ENCODE measurements at regions not wholly inside any gene's neighbourhood (a gene's known extent, or its start where the extent isn't known, plus 50 kb on each side); places are given as distances from the start of the nearest gene placed in this dataset.
"Not testable (repeated sequence)": the region's sequence is repeated elsewhere in the genome, so short reads cannot be mapped to it uniquely, and the experiment has no call there.

DNA sequence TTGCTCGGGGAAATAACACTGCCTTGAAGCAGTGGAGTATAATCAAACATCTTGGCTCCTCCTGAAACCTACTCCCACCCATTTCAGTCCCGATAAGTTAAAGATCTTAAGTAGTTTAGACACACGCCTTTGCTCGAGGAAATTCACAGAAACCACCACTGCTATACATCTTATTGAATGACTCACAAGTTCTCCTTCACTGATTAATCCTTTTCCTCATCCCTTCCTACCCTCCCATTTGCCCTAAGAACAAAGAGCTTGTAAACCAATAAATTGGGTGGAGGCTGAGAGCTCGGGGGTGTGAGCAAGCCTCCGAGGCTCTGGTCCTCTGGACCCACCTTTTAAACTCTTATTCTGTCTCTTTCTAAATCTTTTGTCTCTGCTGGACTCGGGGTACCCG is 86.5 kb downstream of the XCL2 start:
- TF ChIP-seq, protein P1, sequence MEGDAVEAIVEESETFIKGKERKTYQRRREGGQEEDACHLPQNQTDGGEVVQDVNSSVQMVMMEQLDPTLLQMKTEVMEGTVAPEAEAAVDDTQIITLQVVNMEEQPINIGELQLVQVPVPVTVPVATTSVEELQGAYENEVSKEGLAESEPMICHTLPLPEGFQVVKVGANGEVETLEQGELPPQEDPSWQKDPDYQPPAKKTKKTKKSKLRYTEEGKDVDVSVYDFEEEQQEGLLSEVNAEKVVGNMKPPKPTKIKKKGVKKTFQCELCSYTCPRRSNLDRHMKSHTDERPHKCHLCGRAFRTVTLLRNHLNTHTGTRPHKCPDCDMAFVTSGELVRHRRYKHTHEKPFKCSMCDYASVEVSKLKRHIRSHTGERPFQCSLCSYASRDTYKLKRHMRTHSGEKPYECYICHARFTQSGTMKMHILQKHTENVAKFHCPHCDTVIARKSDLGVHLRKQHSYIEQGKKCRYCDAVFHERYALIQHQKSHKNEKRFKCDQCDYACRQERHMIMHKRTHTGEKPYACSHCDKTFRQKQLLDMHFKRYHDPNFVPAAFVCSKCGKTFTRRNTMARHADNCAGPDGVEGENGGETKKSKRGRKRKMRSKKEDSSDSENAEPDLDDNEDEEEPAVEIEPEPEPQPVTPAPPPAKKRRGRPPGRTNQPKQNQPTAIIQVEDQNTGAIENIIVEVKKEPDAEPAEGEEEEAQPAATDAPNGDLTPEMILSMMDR (IDR thresholded peaks at IDR 0.05): not testable (repeated sequence)
- not testable (repeated sequence) for TF ChIP-seq POLR2A, POLR2AphosphoS5 (IDR thresholded peaks at IDR 0.05)
